Choroid plexus epithelial cell (primary cell): ENCODE measurements at regions not wholly inside any gene's neighbourhood (a gene's known extent, or its start where the extent isn't known, plus 50 kb on each side); places are given as distances from the start of the nearest gene placed in this dataset.

Source experiments
- DNase-seq: peaks from one replicate; pipeline ENCODE4 v3.0.0-alpha.2; 2010; ENCODE audit warnings: low read depth
- H3K4me3 ChIP-seq: 2 replicates; pipeline ENCODE4 v1.5.1; 2011; ENCODE audit warnings: low read depth, mild to moderate bottlenecking, control low read depth, low read length, moderate library complexity
- CTCF ChIP-seq: conservative IDR thresholded peaks from 2 replicates; pipeline ENCODE4 v1.5.1; 2011; ENCODE audit warnings: low read depth, mild to moderate bottlenecking, control low read depth, inconsistent platforms, low read length, moderate library complexity

DNA sequence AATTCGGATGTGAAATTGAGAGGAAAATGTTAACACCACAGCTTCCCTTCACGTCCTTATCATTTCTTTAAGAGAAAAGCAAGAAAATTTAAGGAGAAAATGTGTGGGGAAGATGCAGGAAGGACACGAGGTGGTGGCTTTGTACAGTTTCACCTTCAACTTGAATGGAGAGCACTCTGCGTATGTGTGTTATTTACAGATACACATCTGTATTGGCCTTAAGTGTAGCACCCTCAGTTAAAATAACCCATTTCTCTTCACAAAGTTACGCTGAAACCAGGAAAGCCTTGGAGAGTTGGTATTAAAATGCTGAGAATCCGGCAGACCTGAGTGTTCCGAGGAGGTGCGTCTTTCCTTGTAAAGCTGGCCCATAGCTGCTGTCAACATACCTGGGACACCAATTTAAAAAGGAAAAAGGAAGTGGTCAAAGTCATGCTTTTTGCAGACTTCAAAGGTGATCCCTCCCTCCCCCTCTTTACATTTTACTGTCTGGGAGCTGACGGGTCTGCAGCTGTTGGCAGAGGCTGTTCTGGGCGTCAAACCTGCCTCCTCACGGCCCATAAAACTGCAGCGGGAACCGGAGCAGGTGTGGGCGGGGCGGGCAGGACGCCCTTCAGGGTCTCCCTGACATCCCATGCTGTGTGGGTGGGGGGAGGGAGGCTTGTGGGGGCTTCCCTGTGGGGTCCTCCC lies 61.3 kb upstream of the TBXT start:
- no peak for DNase-seq
- H3K4me3 ChIP-seq = no peak overlapping the region
- no peak for TF ChIP-seq CTCF

- H3K4me3 ChIP-seq = no peak overlapping the region
- no peak for TF ChIP-seq CTCF
- DNase-seq = no peak
Measured at GRCh38 chr6:166228425-166228824, 60.8 kb upstream of the TBXT start.

- TF ChIP-seq CTCF = no peak
- H3K4me3 ChIP-seq = no peak overlapping the region
- DNase-seq = no peak
Measured at GRCh38 chr6:166223079-166223478, 55.4 kb upstream of the TBXT start.

GRCh38 chr6:166222631-166223030 lies 55.0 kb upstream of the TBXT start:
- no peak for TF ChIP-seq CTCF
- DNase-seq = no peak
- no peak overlapping the region for H3K4me3 ChIP-seq

DNA sequence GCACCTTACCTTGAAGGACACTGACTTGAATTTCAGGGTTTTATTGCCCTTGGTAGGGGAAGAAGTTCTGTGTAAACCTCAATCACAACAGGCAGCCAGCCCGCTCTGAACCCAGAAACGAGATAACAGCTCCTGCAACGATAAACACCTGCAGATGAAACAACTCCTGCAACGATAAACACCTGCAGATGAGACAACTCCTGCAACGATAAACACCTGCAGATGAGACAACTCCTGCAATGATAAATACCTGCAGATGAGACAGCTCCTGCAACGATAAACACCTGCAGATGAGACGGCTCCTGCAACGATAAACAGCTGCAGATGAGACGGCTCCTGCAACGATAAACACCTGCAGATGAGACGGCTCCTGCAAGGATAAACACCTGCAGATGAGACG lies 54.0 kb upstream of the TBXT start:
- no peak for DNase-seq
- no peak overlapping the region for H3K4me3 ChIP-seq
- TF ChIP-seq CTCF = no peak

GRCh38 chr6:166221040-166221439 lies 53.4 kb upstream of the TBXT start:
- no peak for TF ChIP-seq CTCF
- H3K4me3 ChIP-seq = no peak overlapping the region
- DNase-seq = no peak
